ENCODE measurements at regions not wholly inside any gene's neighbourhood (a gene's known extent, or its start where the extent isn't known, plus 50 kb on each side); places are given as distances from the start of the nearest gene placed in this dataset.

DNA sequence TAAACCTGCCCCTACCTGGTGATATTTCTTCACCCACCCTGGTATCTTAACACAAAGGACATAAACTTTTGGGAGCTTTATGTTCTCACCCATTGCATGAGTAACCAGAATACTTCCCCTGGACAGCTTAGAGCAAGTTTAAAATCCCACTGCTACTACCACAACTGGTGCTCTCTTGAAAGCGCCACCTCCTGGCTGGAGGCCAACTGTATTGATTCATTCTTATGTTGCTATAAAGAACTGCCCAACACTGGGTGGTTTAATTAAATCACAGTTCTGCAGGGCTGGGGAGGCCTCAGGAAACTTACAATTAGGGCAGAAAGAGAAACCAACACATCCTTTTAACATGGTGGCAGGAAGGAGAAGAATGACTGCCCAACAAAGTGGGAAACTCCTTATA is 592.4 kb downstream of the EPHA3 start:
- Mint-ChIP-seq H3K4me1 (no peaks in the 10 kb centered on the region), H3K27me3 (ENCODE audit: low read depth in 3 of 3) (no peaks in the 10 kb centered on the region), H3K4me3 (no peak overlapping the region), H3K27ac (no peak overlapping the region), H3K9me3 (peaks cover 0 to 36% (median 9%) of the 10 kb centered on the region in 7 donors), H3K36me3 (no peaks in the 10 kb centered on the region)
- no peak overlapping the region for H3K4me3 ChIP-seq (replicated peaks in 1 of 3; ENCODE audit: low read depth in 2 of 3, low read length in 3 of 3)
- peaks cover 4 to 26% of the 10 kb centered on the region in 2 donors for H3K9me3 ChIP-seq (replicated peaks in 1 of 2; ENCODE audit: control insufficient read depth in 1 of 2, insufficient read depth in 1 of 2, low read length in 2 of 2)
- H3K27me3 ChIP-seq (ENCODE audit: control insufficient read depth in 2 of 2, insufficient read depth in 2 of 2, low read length in 2 of 2), result no peaks in the 10 kb centered on the region
- no peak overlapping the region for H3K27ac ChIP-seq (ENCODE audit: low read depth in 1 of 2, low read length in 2 of 2)
- intact Hi-C loops (cut with micrococcal nuclease), result no loop called here
- H3K4me1 ChIP-seq (ENCODE audit: control insufficient read depth in 1 of 2, insufficient read depth in 2 of 2, low read length in 2 of 2), result no peaks in the 10 kb centered on the region
- no peak overlapping the region for H3K9ac ChIP-seq (ENCODE audit: insufficient read depth, low read length, poor library complexity, severe bottlenecking)
- WGBS (ENCODE audit: insufficient coverage), result no CpG with 5 or more reads among the region's 1 CpG
- H4K20me1 ChIP-seq (ENCODE audit: insufficient read depth, low read length), result no peaks in the 10 kb centered on the region
- no peak overlapping the region for H3K4me2 ChIP-seq (replicated peaks; ENCODE audit: extremely low read depth, low read length, poor library complexity, severe bottlenecking)
- no peaks in the 10 kb centered on the region for H3K36me3 ChIP-seq (replicated peaks in 1 of 2; ENCODE audit: control insufficient read depth in 1 of 2, insufficient read depth in 2 of 2, low read length in 2 of 2)
- DNase-seq, result no peak
- TF ChIP-seq CTCF (IDR thresholded peaks at IDR 0.05), result no peak
- no peak overlapping the region for H2AFZ ChIP-seq (ENCODE audit: insufficient read depth, low read depth, low read length, poor library complexity, severe bottlenecking)
- no peaks in the 10 kb centered on the region for H3K79me2 ChIP-seq (ENCODE audit: insufficient read depth, low read length)

DNA sequence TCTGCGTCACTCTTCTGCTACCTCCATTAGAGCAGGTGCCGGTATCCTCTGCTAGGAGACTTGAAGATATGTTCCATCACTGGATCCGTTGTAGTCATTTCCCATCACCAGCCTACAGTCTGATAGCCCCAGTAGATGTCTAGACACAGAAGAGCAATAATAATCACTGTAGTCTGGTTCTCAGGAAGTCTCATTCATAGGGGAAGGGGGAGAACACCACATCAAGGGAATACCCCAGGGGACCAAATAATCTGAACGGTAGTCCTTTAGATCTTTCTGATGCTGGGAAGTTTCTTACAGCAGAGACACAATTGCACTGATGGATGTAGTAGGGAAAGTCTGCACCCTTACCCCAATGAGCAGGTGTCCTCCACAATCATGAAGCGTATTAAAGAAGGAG is 595.0 kb downstream of the EPHA3 start:
- H3K4me3 ChIP-seq (replicated peaks in 1 of 3; ENCODE audit: low read depth in 2 of 3, low read length in 3 of 3), result no peak overlapping the region
- Mint-ChIP-seq H3K36me3 (no peaks in the 10 kb centered on the region), H3K4me3 (no peak overlapping the region), H3K27me3 (ENCODE audit: low read depth in 3 of 3) (no peaks in the 10 kb centered on the region), H3K9me3 (peaks cover 0 to 25% (median 11%) of the 10 kb centered on the region in 7 donors), H3K4me1 (no peaks in the 10 kb centered on the region), H3K27ac (no peak overlapping the region)
- intact Hi-C loops (cut with micrococcal nuclease), result no loop called here
- H3K27me3 ChIP-seq (ENCODE audit: control insufficient read depth in 2 of 2, insufficient read depth in 2 of 2, low read length in 2 of 2), result no peaks in the 10 kb centered on the region
- no peak for TF ChIP-seq CTCF (IDR thresholded peaks at IDR 0.05)
- WGBS (ENCODE audit: insufficient coverage), result 100% methylated on average over 1 of the region's 5 CpGs
- H3K9me3 ChIP-seq (replicated peaks in 1 of 2; ENCODE audit: control insufficient read depth in 1 of 2, insufficient read depth in 1 of 2, low read length in 2 of 2), result peaks cover 4 to 24% of the 10 kb centered on the region in 2 donors
- H3K4me1 ChIP-seq (ENCODE audit: control insufficient read depth in 1 of 2, insufficient read depth in 2 of 2, low read length in 2 of 2), result no peaks in the 10 kb centered on the region
- H3K79me2 ChIP-seq (ENCODE audit: insufficient read depth, low read length), result no peaks in the 10 kb centered on the region
- no peak overlapping the region for H3K4me2 ChIP-seq (replicated peaks; ENCODE audit: extremely low read depth, low read length, poor library complexity, severe bottlenecking)
- no peak overlapping the region for H3K9ac ChIP-seq (ENCODE audit: insufficient read depth, low read length, poor library complexity, severe bottlenecking)
- no peaks in the 10 kb centered on the region for H3K36me3 ChIP-seq (replicated peaks in 1 of 2; ENCODE audit: control insufficient read depth in 1 of 2, insufficient read depth in 2 of 2, low read length in 2 of 2)
- H3K27ac ChIP-seq (ENCODE audit: low read depth in 1 of 2, low read length in 2 of 2), result no peak overlapping the region
- H4K20me1 ChIP-seq (ENCODE audit: insufficient read depth, low read length), result no peaks in the 10 kb centered on the region
- no peak overlapping the region for H2AFZ ChIP-seq (ENCODE audit: insufficient read depth, low read depth, low read length, poor library complexity, severe bottlenecking)
- DNase-seq, result no peak
